Keratinocyte (primary cell): ENCODE measurements at regions not wholly inside any gene's neighbourhood (a gene's known extent, or its start where the extent isn't known, plus 50 kb on each side); places are given as distances from the start of the nearest gene placed in this dataset.

Source experiments
- DNase-seq: peaks from one replicate; pipeline ENCODE4 v3.0.0-alpha.2; 2011; ENCODE audit warnings: low read depth, missing footprints, low spot score
- FAIRE-seq: peaks from 2 replicates; lab custom pipeline; 2011; peaks lifted over from hg19 to GRCh38; lab: Jason Lieb, UNC
- H2AFZ ChIP-seq: 2 replicates; pipeline ENCODE4 v1.6.0; 2012; ENCODE audit warnings: low read length, control low read depth, inconsistent platforms; ENCODE audit not compliant: control insufficient read depth
- H3K27ac ChIP-seq: 2 replicates; pipeline ENCODE4 v1.5.1; 2011; ENCODE audit warnings: low read length; ENCODE audit not compliant: control insufficient read depth, insufficient read depth
- H3K27me3 ChIP-seq: 3 replicates; pipeline ENCODE4 v1.6.0; 2011; ENCODE audit warnings: low read length; ENCODE audit not compliant: control insufficient read depth, insufficient read depth; ENCODE audit errors: extremely low read depth
- H3K36me3 ChIP-seq, 2 experiments: 2 replicates in 1 of 2; 3 replicates in 1 of 2; pipeline ENCODE4 v1.5.1; 2011; ENCODE audit warnings: low read length in 2 of 2, mild to moderate bottlenecking in 1 of 2; ENCODE audit not compliant: control insufficient read depth in 2 of 2, insufficient read depth in 2 of 2; ENCODE audit errors: extremely low read depth in 1 of 2
- H3K4me1 ChIP-seq: 3 replicates; pipeline ENCODE4 v1.5.1; 2011; ENCODE audit warnings: low read length; ENCODE audit not compliant: control insufficient read depth, insufficient read depth; ENCODE audit errors: extremely low read depth
- H3K4me2 ChIP-seq: 3 replicates; pipeline ENCODE4 v1.6.0; 2011; ENCODE audit warnings: low read depth, low read length; ENCODE audit not compliant: control insufficient read depth, insufficient read depth; ENCODE audit errors: extremely low read depth
- H3K4me3 ChIP-seq, 3 experiments: fragments of 200-600 bp in 1 of 3; sonication (generic) in 1 of 3; 2 replicates in 2 of 3; 3 replicates in 1 of 3; pipeline ENCODE4 v1.5.1; 2011 to 2016; ENCODE audit warnings: low read length in 3 of 3, mild to moderate bottlenecking in 3 of 3, control low read depth in 2 of 3, inconsistent platforms in 1 of 3, low read depth in 1 of 3, mixed read lengths in 1 of 3, mixed run types in 1 of 3, moderate library complexity in 1 of 3; ENCODE audit not compliant: control insufficient read depth in 2 of 3, insufficient read depth in 2 of 3; ENCODE audit errors: extremely low read depth in 1 of 3
- H3K79me2 ChIP-seq: 2 replicates; pipeline ENCODE4 v1.6.0; 2012; ENCODE audit warnings: low read length; ENCODE audit not compliant: control insufficient read depth, insufficient read depth
- H3K9ac ChIP-seq: 3 replicates; pipeline ENCODE4 v1.6.0; 2011; ENCODE audit warnings: low read length; ENCODE audit not compliant: control insufficient read depth, insufficient read depth; ENCODE audit errors: extremely low read depth
- H3K9me1 ChIP-seq: 3 replicates; pipeline ENCODE4 v1.6.0; 2011; ENCODE audit warnings: low read length; ENCODE audit not compliant: control insufficient read depth, insufficient read depth; ENCODE audit errors: extremely low read depth
- H3K9me3 ChIP-seq: 2 replicates; pipeline ENCODE4 v1.5.1; 2012; ENCODE audit warnings: low read depth, low read length; ENCODE audit not compliant: control insufficient read depth
- H4K20me1 ChIP-seq: 3 replicates; pipeline ENCODE4 v1.6.0; 2011; ENCODE audit warnings: low read length; ENCODE audit not compliant: control insufficient read depth, insufficient read depth; ENCODE audit errors: extremely low read depth
- EZH2 ChIP-seq: IDR thresholded peaks from one replicate; pipeline ENCODE4 v1.6.1; 2012; ENCODE audit warnings: inconsistent platforms, mild to moderate bottlenecking, low read length, moderate library complexity
- dilution Hi-C: fragments of 300-500 bp; cut with MboI; formaldehyde crosslinking; loops from one replicate; pipeline ENCODE4 v1.7.0; 2020; ENCODE audit warnings: low sequenced_read_pairs; ENCODE audit not compliant: extremely low pct_ligation_motif_present
- TF ChIP-seq, protein P1 (sequence below), 3 experiments: IDR thresholded peaks in 1 of 3; conservative IDR thresholded peaks in 1 of 3; optimal IDR thresholded peaks in 1 of 3; 2 replicates in 2 of 3; 3 replicates in 1 of 3; pipeline versions ENCODE3 to v1.5.1; 2011; ENCODE audit warnings: low read length in 3 of 3, mild to moderate bottlenecking in 3 of 3, moderate library complexity in 2 of 3, control low read depth in 1 of 3, inconsistent platforms in 1 of 3; ENCODE audit not compliant: insufficient read depth in 2 of 3; ENCODE audit errors: extremely low read depth in 1 of 3

DNA sequence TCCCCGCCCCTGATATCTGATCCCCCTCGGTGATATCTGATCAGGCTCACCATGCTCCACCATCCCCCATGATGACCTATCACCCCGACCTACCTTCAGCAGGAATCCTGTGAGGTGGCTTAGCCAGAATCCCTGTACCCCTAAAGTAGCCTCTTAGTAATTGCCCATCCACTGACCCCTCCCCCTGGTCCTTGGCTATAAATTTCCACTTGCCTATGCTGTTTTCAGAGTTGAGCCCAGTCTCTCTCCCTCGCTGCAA lies 177.5 kb upstream of the GGTLC1 start:
- no peak overlapping the region for H3K4me2 ChIP-seq
- no peak overlapping the region for H2AFZ ChIP-seq
- H3K9me1 ChIP-seq: no peaks in the 10 kb centered on the region
- no peak overlapping the region for H3K9ac ChIP-seq
- dilution Hi-C loops: no loop called here
- no peaks in the 10 kb centered on the region for H4K20me1 ChIP-seq
- DNase-seq (no peak), FAIRE-seq (no peak)
- no peak overlapping the region for H3K4me3 ChIP-seq
- H3K27ac ChIP-seq: no peak overlapping the region
- no peaks in the 10 kb centered on the region for H3K36me3 ChIP-seq
- TF ChIP-seq, protein P1, sequence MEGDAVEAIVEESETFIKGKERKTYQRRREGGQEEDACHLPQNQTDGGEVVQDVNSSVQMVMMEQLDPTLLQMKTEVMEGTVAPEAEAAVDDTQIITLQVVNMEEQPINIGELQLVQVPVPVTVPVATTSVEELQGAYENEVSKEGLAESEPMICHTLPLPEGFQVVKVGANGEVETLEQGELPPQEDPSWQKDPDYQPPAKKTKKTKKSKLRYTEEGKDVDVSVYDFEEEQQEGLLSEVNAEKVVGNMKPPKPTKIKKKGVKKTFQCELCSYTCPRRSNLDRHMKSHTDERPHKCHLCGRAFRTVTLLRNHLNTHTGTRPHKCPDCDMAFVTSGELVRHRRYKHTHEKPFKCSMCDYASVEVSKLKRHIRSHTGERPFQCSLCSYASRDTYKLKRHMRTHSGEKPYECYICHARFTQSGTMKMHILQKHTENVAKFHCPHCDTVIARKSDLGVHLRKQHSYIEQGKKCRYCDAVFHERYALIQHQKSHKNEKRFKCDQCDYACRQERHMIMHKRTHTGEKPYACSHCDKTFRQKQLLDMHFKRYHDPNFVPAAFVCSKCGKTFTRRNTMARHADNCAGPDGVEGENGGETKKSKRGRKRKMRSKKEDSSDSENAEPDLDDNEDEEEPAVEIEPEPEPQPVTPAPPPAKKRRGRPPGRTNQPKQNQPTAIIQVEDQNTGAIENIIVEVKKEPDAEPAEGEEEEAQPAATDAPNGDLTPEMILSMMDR (optimal IDR thresholded peaks at IDR 0.05 in 1 of 3, IDR thresholded peaks at IDR 0.05 in 1 of 3, conservative IDR thresholded peaks at IDR 0.05 in 1 of 3; ENCODE audit: extremely low read depth in 1 of 3, insufficient read depth in 2 of 3, low read length in 3 of 3): no peak
- no peak for TF ChIP-seq EZH2
- H3K79me2 ChIP-seq: no peaks in the 10 kb centered on the region
- H3K4me1 ChIP-seq: no peaks in the 10 kb centered on the region
- no peaks in the 10 kb centered on the region for H3K9me3 ChIP-seq
- no peaks in the 10 kb centered on the region for H3K27me3 ChIP-seq

DNA sequence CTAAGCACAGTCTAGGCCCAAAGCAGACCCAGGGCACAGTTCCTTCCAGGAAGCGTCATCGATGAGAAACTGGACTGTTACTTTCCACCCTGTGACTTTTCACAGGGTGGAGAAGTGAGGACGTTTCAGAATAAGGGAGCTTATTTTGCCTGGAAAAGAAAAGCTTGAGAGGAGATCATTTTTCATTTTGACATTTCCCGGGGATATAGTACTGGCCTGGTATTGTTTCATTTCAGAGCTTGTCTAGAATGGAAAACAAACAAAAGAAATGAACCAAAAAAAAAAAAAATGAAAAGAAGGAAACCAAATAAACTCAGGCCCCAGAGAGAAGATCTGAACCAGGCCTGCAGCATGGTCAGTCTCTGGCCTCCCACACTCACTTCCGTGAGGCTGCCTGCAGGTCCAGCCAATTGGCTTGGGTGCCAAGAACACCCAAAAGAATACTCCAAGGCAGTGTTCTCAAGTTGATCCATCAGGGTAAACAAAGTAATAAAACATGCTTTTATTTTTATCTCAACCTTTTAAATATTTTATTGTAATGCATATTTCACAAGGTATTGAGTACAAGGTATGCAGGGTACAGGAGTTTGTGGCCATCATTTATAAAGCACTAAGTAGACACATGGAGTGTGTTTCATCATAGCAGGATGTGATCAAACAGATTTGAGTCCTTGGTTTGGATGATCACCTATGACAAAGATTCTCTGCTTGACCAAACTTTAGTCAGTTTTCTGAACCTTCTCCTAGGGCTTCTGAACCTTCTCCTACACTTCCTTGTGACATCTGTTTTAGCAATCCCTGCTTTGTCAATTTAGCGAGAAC lies 176.9 kb upstream of the GGTLC1 start:
- Histone ChIP-seq H3K9me1 (no peaks in the 10 kb centered on the region), H3K4me1 (no peaks in the 10 kb centered on the region), H3K9me3 (no peaks in the 10 kb centered on the region), H3K4me3 (no peak overlapping the region), H3K79me2 (no peaks in the 10 kb centered on the region), H4K20me1 (no peaks in the 10 kb centered on the region), H3K9ac (no peak overlapping the region), H3K36me3 (no peaks in the 10 kb centered on the region), H3K27me3 (no peaks in the 10 kb centered on the region), H2AFZ (no peak overlapping the region), H3K4me2 (no peak overlapping the region), H3K27ac (no peak overlapping the region)
- DNase-seq (no peak), FAIRE-seq (no peak)
- dilution Hi-C loops: no loop called here
- no peak for TF ChIP-seq EZH2
- TF ChIP-seq, protein P1 (optimal IDR thresholded peaks at IDR 0.05 in 1 of 3, IDR thresholded peaks at IDR 0.05 in 1 of 3, conservative IDR thresholded peaks at IDR 0.05 in 1 of 3; ENCODE audit: extremely low read depth in 1 of 3, insufficient read depth in 2 of 3, low read length in 3 of 3): no peak
